PC-3 (cell line): ENCODE measurements at regions not wholly inside any gene's neighbourhood (a gene's known extent, or its start where the extent isn't known, plus 50 kb on each side); places are given as distances from the start of the nearest gene placed in this dataset.

Source experiments
- CTCF ChIP-seq: fragments of 300-600 bp; sonication (generic); conservative IDR thresholded peaks from 2 replicates; pipeline ENCODE4 v1.5.1; 2017; ENCODE audit warnings: antibody characterized with exemption, low read depth, mild to moderate bottlenecking, low read length
- EZH2 ChIP-seq: fragments of 300-600 bp; sonication (generic); IDR thresholded peaks from one replicate; pipeline ENCODE4 v1.6.1; 2017; ENCODE audit warnings: antibody characterized with exemption, mild to moderate bottlenecking, low read length; ENCODE audit not compliant: unreplicated experiment
- EZH2phosphoT487 ChIP-seq: fragments of 300-600 bp; sonication (generic); IDR thresholded peaks from 2 replicates; pipeline ENCODE4 v1.6.1; 2018; ENCODE audit warnings: mild to moderate bottlenecking, antibody characterized with exemption, low read length, borderline replicate concordance

- TF ChIP-seq CTCF, result no peak
- TF ChIP-seq EZH2, result no peak
- TF ChIP-seq EZH2phosphoT487, result no peak
Observed at GRCh38 chr12:66049538-66050282, 80.8 kb downstream of the LLPH start.
